ENCODE measurements at regions not wholly inside any gene's neighbourhood (a gene's known extent, or its start where the extent isn't known, plus 50 kb on each side); places are given as distances from the start of the nearest gene placed in this dataset.

DNA sequence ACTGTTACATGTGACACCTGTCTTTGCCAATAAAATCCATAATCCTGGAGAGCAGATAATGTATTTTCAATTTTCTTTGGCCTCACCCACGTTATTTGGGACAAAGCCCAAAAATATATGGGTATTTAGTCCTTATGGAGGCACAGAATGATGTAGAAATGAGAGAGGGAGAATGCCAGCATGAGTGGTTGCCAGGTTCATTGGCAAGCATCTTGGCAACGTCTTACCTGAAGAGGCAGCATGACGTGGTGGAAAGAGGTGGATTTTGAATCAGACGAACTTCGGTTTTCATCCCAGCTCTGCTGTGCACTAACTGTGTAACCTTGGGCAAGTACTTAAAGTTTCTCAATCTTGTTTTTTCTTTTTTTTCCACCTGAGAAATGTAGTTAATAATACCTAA is 969.6 kb upstream of the PIK3C3 start:
- Histone ChIP-seq H3K4me3 (ENCODE audit: low read length) (no peak overlapping the region), H3K9ac (ENCODE audit: low read depth, low read length) (no peak overlapping the region), H3K27me3 (ENCODE audit: insufficient read depth, low read length) (no peaks in the 10 kb centered on the region), H3K9me3 (ENCODE audit: insufficient read depth, low read depth, low read length) (no peaks in the 10 kb centered on the region), H3K4me1 (ENCODE audit: insufficient read depth, low read length) (no peaks in the 10 kb centered on the region), H3K27ac (ENCODE audit: low read depth, low read length) (no peak overlapping the region), H3K36me3 (ENCODE audit: insufficient read depth, low read length) (no peaks in the 10 kb centered on the region)
- 95% methylated on average over 5 of the region's 5 CpGs for WGBS

DNA sequence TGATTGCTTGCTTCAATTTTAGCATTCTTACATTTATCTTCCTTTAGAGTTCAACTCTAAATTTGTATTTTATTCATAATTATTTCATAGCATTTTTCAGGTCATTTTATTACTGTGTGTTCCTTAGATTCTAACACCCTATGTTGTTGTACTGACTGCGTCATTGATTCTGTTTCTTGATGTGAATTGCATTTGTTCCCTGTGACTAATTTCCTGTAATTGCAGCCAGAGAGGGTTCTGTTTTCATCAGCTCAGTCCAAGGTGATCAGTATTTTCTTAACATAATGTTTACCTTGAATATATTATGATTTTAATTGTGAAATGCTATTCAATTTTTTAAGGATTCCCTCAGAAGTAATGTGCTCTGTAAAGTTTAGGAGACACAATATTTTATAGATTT is 970.2 kb upstream of the PIK3C3 start:
- WGBS = 100% methylated on average over 1 of the region's 1 CpG
- no peak overlapping the region for H3K4me3 ChIP-seq (ENCODE audit: low read length)
- H3K9me3 ChIP-seq (ENCODE audit: insufficient read depth, low read depth, low read length) = no peaks in the 10 kb centered on the region
- no peaks in the 10 kb centered on the region for H3K4me1 ChIP-seq (ENCODE audit: insufficient read depth, low read length)
- no peaks in the 10 kb centered on the region for H3K27me3 ChIP-seq (ENCODE audit: insufficient read depth, low read length)
- H3K27ac ChIP-seq (ENCODE audit: low read depth, low read length) = no peak overlapping the region
- H3K36me3 ChIP-seq (ENCODE audit: insufficient read depth, low read length) = no peaks in the 10 kb centered on the region
- H3K9ac ChIP-seq (ENCODE audit: low read depth, low read length) = no peak overlapping the region

DNA sequence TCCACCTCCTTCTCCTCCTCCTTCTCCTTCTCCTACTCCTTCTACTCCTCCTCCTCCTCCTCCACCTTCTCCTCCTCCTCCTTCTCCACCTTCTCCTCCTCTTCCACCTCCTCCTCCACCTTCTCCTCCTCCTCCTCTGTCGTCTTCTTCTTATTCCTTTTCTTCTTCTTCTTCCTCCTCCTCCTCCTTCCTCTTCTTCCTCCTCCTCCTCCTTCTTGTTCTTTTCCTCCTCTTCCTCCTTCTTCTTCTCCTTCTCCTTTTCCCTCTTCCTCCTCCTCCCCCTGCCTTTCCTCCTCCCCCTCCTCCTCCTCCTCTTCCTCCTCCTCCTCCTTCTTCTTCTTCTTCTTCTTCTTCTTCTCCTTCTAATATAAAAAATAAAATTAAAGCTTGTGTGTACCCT is 971.2 kb upstream of the PIK3C3 start:
- Histone ChIP-seq H3K27ac (ENCODE audit: low read depth, low read length) (no peak overlapping the region), H3K27me3 (ENCODE audit: insufficient read depth, low read length) (no peaks in the 10 kb centered on the region), H3K4me1 (ENCODE audit: insufficient read depth, low read length) (no peaks in the 10 kb centered on the region), H3K9ac (ENCODE audit: low read depth, low read length) (no peak overlapping the region), H3K36me3 (ENCODE audit: insufficient read depth, low read length) (no peaks in the 10 kb centered on the region), H3K4me3 (ENCODE audit: low read length) (no peak overlapping the region), H3K9me3 (ENCODE audit: insufficient read depth, low read depth, low read length) (no peaks in the 10 kb centered on the region)
- 79% methylated on average over 1 of the region's 1 CpG for WGBS

DNA sequence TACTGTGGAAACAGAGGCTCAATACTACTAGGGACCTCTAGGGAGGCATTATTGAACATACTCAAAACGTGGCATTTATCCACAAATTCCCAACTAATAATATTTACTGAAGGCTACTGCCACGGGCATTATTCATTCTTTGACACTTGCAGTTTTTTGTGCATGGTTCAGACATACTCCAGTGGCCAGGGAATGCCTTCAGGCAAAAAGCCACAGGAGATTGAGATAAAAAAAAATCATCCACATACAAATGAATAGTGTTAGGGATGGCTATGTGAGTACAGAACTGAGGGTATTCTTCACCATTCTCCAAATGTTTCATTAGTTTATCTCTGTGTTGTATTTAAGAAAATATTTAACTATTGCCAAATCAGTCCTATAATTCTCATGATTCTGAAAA is 974.9 kb upstream of the PIK3C3 start:
- H3K9ac ChIP-seq (ENCODE audit: low read depth, low read length) = no peak overlapping the region
- no peaks in the 10 kb centered on the region for H3K36me3 ChIP-seq (ENCODE audit: insufficient read depth, low read length)
- WGBS = 41% methylated on average over 2 of the region's 2 CpGs
- no peaks in the 10 kb centered on the region for H3K9me3 ChIP-seq (ENCODE audit: insufficient read depth, low read depth, low read length)
- H3K4me3 ChIP-seq (ENCODE audit: low read length) = no peak overlapping the region
- no peaks in the 10 kb centered on the region for H3K27me3 ChIP-seq (ENCODE audit: insufficient read depth, low read length)
- 0 out of 2 replicates have a peak, but pooled peaks cover 2% of the 10 kb centered on the region for H3K4me1 ChIP-seq (ENCODE audit: insufficient read depth, low read length)
- no peak overlapping the region for H3K27ac ChIP-seq (ENCODE audit: low read depth, low read length)

DNA sequence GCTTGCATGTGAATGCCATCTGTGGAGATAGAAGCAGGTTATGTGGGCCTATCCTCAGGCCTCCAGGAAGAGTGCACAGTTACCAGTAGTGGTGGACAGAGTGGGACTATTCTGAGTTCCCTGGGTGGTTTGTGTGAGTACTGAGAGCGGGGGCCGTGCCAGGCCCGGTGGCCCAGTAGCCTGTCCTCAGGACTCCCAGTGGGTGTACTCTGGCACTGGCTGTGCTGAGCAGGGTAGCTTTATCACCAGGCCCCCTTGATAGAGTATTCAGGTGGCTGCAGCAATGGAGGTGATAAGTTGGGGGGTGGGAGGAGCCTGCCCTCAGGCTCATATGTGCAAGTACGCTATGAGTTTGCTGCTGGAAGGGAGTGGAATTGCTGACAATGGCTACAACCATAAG is 979.0 kb upstream of the PIK3C3 start:
- Histone ChIP-seq H3K27ac (ENCODE audit: low read depth, low read length) (no peak overlapping the region), H3K27me3 (ENCODE audit: insufficient read depth, low read length) (no peaks in the 10 kb centered on the region), H3K9me3 (ENCODE audit: insufficient read depth, low read depth, low read length) (no peaks in the 10 kb centered on the region), H3K36me3 (ENCODE audit: insufficient read depth, low read length) (no peaks in the 10 kb centered on the region), H3K4me3 (ENCODE audit: low read length) (no peak overlapping the region), H3K4me1 (ENCODE audit: insufficient read depth, low read length) (0 out of 2 replicates have a peak, but pooled peaks cover 2% of the 10 kb centered on the region), H3K9ac (ENCODE audit: low read depth, low read length) (no peak overlapping the region)
- WGBS = 95% methylated on average over 4 of the region's 4 CpGs

DNA sequence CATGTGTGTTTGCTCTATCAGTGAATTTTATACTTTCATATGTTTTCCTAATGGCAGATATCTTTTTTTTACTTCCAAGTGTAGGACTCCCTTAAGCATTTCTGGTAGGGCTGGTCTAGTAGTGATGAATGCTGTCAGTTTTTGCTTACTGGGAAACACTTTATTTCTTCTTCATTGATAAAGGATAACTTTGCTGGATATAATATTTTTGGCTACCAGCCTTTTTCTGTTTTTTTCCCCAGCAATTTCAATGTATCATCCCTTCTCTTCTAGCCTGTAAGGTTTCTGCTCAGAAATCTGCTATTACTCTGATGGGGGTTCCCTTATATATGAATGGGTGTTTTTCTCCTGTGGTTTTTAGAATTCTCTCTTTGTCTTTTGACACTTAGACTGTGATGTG is 980.6 kb upstream of the PIK3C3 start:
- no peak overlapping the region for H3K9ac ChIP-seq (ENCODE audit: low read depth, low read length)
- H3K4me3 ChIP-seq (ENCODE audit: low read length) = no peak overlapping the region
- 0 out of 2 replicates have a peak, but pooled peaks cover 2% of the 10 kb centered on the region for H3K4me1 ChIP-seq (ENCODE audit: insufficient read depth, low read length)
- H3K9me3 ChIP-seq (ENCODE audit: insufficient read depth, low read depth, low read length) = no peaks in the 10 kb centered on the region
- H3K27ac ChIP-seq (ENCODE audit: low read depth, low read length) = no peak overlapping the region
- H3K36me3 ChIP-seq (ENCODE audit: insufficient read depth, low read length) = no peaks in the 10 kb centered on the region
- H3K27me3 ChIP-seq (ENCODE audit: insufficient read depth, low read length) = no peaks in the 10 kb centered on the region

DNA sequence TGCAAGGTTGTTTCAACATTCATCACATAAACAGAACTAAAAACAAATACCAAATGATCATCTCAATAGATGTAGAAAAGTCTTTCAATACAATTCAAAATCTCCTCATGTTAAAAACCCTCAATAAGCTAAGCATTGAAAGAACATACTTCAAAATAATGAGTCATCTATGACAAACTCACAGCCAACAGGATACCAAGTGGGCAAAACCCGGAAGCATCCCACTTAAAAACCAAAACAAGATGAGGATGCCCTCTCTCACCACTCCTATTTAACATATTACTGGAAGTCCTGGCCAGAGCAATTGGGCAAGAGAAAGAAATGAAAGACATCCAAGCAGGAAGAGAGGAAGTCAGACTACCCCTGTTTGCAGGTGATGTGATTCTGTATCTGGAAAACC is 992.2 kb upstream of the PIK3C3 start:
- Histone ChIP-seq H3K4me1 (ENCODE audit: insufficient read depth, low read length) (no peaks in the 10 kb centered on the region), H3K27ac (ENCODE audit: low read depth, low read length) (no peak overlapping the region)
- WGBS = 94% methylated on average over 1 of the region's 1 CpG

DNA sequence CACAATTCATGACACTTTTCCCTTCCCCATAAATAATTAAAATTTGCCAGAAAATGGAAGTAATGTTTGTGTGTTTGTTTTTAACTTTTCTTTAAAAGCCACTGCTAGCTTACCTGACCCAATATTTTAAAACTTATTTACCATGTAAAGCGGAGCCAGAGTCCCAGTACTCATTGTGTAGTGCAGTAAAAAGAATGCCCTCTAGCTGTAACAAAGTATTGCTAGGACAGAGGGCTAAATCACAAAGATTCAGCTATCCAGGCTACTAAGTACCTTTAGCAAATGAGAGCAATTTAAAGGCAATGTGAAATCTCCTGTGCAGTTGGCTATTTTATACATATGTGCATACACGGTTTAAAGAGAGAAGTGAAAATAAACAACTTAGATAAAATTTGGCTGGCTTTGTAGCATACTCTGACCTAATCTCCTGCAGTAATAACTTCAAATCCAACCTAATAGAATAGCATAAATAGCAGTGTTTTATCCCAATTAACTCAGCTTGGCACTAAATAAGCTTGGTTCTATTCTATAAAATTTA is 997.4 kb upstream of the PIK3C3 start:
- WGBS = 83% methylated on average over 1 of the region's 2 CpGs
- H3K27ac ChIP-seq (ENCODE audit: low read depth, low read length) = no peak overlapping the region
- H3K4me1 ChIP-seq (ENCODE audit: insufficient read depth, low read length) = no peaks in the 10 kb centered on the region; the same call in 1 of the 2 replicates
- H3K4me3 ChIP-seq (ENCODE audit: low read length) = no peak overlapping the region
- H3K9me3 ChIP-seq (ENCODE audit: insufficient read depth, low read depth, low read length) = peaks cover 3% of the 10 kb centered on the region; the same call in 1 of the 2 replicates
- no peak overlapping the region for H3K9ac ChIP-seq (ENCODE audit: low read depth, low read length)
- no peaks in the 10 kb centered on the region for H3K36me3 ChIP-seq (ENCODE audit: insufficient read depth, low read length)
- no peaks in the 10 kb centered on the region for H3K27me3 ChIP-seq (ENCODE audit: insufficient read depth, low read length)

More for the DNA sequence above, 992.2 kb upstream of the PIK3C3 start:
- no peak overlapping the region for H3K4me3 ChIP-seq (ENCODE audit: low read length)
- H3K9ac ChIP-seq (ENCODE audit: low read depth, low read length) = no peak overlapping the region
- no peaks in the 10 kb centered on the region for H3K9me3 ChIP-seq (ENCODE audit: insufficient read depth, low read depth, low read length)
- H3K27me3 ChIP-seq (ENCODE audit: insufficient read depth, low read length) = no peaks in the 10 kb centered on the region
- H3K36me3 ChIP-seq (ENCODE audit: insufficient read depth, low read length) = no peaks in the 10 kb centered on the region

DNA sequence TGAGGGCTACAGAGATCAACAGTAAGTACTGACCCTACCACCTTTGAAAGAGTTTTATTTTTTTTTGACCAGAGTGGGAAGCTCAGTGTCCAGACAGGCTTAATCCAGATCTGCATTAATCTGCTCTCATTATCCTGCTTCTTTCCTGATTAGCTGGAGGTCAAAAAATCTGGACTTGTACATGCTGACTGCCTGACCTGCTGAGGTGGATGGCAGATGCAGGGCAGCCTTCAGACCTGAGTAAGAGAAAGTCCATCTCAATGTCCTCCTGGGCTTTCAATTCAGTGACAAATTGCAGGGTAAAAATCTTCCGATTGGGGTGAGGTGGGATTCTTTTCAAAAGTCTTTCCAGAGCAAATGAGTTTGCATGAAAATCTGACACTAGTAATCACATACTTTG is 998.8 kb upstream of the PIK3C3 start:
- no peak overlapping the region for H3K9ac ChIP-seq (ENCODE audit: low read depth, low read length)
- H3K36me3 ChIP-seq (ENCODE audit: insufficient read depth, low read length) = no peaks in the 10 kb centered on the region
- 100% methylated on average over 1 of the region's 1 CpG for WGBS
- no peaks in the 10 kb centered on the region for H3K27me3 ChIP-seq (ENCODE audit: insufficient read depth, low read length)
- H3K9me3 ChIP-seq (ENCODE audit: insufficient read depth, low read depth, low read length) = peaks cover 3% of the 10 kb centered on the region; the same call in 1 of the 2 replicates
- H3K4me3 ChIP-seq (ENCODE audit: low read length) = no peak overlapping the region
- no peaks in the 10 kb centered on the region; the same call in 1 of the 2 replicates for H3K4me1 ChIP-seq (ENCODE audit: insufficient read depth, low read length)
- H3K27ac ChIP-seq (ENCODE audit: low read depth, low read length) = no peak overlapping the region

DNA sequence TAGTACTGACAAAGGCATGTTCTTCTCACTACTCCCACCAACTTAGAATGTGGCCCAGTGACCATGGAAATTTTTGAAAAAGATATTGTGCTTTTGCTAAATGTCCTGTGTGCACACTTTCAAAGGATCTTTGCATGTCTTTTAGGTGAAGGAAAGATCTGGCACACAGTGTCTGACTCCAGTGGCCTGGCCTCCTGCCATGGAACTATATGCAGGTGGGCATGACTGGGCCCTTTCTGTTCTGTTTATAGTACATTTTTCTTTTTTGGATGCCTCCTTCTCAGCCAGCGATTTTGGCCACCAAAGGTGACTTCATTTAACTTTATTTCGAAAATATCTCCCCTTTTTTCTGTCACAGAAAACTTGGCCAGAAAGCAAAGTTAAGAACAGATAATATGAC is 999.7 kb upstream of the PIK3C3 start:
- Histone ChIP-seq H3K27ac (ENCODE audit: low read depth, low read length) (no peak overlapping the region), H3K4me1 (ENCODE audit: insufficient read depth, low read length) (peaks cover 4% of the 10 kb centered on the region; the same call in 1 of the 2 replicates), H3K9ac (ENCODE audit: low read depth, low read length) (no peak overlapping the region), H3K27me3 (ENCODE audit: insufficient read depth, low read length) (no peaks in the 10 kb centered on the region), H3K36me3 (ENCODE audit: insufficient read depth, low read length) (no peaks in the 10 kb centered on the region), H3K4me3 (ENCODE audit: low read length) (no peak overlapping the region), H3K9me3 (ENCODE audit: insufficient read depth, low read depth, low read length) (peaks cover 3% of the 10 kb centered on the region; the same call in 1 of the 2 replicates)
- WGBS = 87% methylated on average over 2 of the region's 2 CpGs

DNA sequence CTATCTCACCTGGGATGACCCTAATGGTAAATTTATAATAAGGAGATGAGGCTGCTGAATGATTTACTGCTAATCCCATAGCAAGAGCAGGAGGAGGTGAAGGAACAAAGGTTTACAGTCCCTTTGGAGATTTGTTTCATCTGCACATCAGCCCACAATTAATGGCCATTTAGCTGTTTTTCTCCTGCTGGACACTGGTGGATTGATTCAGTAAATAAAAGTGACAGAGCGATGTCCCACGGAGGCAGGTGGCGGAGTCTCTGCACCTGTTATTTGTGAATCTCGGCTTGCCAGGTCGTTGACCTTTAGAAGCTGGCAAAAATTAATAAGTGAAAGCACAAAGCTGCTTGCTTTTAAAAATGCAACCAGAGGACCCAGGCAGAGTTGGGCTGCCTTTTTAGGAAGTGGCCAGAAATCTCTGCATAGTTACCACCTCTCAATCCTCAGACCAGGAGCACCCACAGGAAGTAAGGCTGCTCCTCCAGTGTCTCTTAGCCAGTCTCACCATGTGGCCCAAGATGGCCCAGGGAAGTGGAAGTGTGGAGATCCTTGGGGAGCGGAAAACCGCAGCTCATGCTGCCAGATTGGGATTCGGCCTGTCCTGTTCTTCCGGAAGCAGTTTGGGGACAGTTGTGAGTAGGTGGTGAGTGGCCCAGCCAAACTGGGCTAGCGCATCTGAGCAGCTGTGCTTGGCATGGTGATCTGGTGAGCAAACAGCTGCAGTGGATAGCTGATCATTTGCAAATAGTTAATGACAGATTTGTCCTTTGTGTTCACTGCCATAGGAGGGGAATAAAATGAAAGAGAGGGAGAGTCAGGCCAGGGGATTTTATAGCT is 1005.7 kb upstream of the PIK3C3 start:
- WGBS = 96% methylated on average over 10 of the region's 10 CpGs

More for the DNA sequence above, 1005.7 kb upstream of the PIK3C3 start:
- Histone ChIP-seq H3K36me3 (ENCODE audit: insufficient read depth, low read length) (no peaks in the 10 kb centered on the region), H3K4me1 (ENCODE audit: insufficient read depth, low read length) (peaks cover 5% of the 10 kb centered on the region; the same call in 1 of the 2 replicates), H3K27me3 (ENCODE audit: insufficient read depth, low read length) (no peaks in the 10 kb centered on the region), H3K4me3 (ENCODE audit: low read length) (no peak overlapping the region), H3K9ac (ENCODE audit: low read depth, low read length) (no peak overlapping the region), H3K27ac (ENCODE audit: low read depth, low read length) (no peak overlapping the region), H3K9me3 (ENCODE audit: insufficient read depth, low read depth, low read length) (peaks cover 3% of the 10 kb centered on the region; the same call in 1 of the 2 replicates)
